HG02981 (cell line): ENCODE measurements at regions not wholly inside any gene's neighbourhood (a gene's known extent, or its start where the extent isn't known, plus 50 kb on each side); places are given as distances from the start of the nearest gene placed in this dataset.
"Not testable (repeated sequence)": the region's sequence is repeated elsewhere in the genome, so short reads cannot be mapped to it uniquely, and the experiment has no call there.

ENCODE experiments used
- ATAC-seq: cut with Tn5 transposase; IDR thresholded peaks from one replicate; pipeline ENCODE4 v1.9.1; 2021; ENCODE audit warnings: mild to moderate bottlenecking, moderate library complexity; ENCODE audit not compliant: unreplicated experiment

DNA sequence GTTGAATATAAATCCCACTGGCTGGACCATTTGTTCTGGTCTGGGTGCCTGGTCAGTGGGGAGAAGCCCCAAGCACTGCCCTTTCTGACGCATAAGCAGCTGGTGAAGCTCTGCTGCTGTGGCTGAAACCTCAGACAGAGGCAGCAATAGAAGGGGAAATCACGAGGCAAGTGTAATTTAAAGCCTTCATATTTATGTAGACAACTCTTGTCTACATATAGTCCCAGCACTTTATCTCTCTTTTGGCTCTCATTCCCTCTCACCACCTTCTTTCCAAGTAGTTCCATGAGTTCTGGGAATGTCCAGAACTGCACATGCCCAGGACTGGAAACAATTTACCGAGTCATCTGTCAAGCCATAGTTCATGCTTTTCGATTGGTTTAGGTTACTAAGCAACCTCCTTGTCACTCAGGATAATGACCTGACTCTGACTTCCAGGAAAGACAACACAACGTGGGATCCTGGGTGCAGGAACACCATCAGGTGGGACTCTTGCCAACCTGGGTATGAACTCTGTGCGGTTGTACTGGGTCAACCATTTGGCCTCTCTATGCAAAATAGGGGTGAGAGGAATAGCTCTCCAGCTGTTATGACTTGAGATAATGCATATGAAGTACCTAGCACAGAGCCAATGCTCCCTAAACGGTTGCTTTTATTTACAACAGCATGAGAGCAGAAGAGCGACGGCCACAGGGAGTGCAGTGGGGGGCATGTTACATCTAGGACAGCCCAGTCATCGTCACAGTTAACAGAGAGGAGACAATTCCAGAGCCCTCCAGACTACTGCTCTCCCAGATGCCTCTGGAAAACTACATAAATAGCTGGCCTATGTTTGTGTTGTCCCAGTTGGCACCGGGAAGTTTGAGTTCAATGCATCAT lies 321.9 kb downstream of the FOXO1 start:
- ATAC-seq, result no peak

DNA sequence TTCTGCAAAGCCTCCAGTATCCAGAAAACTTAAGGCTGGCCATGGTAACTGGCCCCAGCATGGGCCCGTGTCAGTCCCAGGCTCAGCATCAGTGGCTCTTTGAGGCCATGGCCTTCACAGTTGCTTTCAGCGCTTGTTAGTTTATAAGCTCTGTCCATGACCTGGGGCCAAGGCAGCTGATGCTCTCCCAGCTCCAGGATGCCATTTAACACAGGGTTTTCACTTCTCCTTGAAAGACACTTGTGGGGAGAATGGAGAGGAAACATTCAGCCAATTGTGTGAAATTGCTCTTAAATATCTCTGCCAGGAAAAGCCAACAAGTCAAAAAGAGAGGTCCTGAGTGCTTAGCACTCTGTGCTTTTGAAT lies 321.3 kb downstream of the FOXO1 start:
- no peak for ATAC-seq

DNA sequence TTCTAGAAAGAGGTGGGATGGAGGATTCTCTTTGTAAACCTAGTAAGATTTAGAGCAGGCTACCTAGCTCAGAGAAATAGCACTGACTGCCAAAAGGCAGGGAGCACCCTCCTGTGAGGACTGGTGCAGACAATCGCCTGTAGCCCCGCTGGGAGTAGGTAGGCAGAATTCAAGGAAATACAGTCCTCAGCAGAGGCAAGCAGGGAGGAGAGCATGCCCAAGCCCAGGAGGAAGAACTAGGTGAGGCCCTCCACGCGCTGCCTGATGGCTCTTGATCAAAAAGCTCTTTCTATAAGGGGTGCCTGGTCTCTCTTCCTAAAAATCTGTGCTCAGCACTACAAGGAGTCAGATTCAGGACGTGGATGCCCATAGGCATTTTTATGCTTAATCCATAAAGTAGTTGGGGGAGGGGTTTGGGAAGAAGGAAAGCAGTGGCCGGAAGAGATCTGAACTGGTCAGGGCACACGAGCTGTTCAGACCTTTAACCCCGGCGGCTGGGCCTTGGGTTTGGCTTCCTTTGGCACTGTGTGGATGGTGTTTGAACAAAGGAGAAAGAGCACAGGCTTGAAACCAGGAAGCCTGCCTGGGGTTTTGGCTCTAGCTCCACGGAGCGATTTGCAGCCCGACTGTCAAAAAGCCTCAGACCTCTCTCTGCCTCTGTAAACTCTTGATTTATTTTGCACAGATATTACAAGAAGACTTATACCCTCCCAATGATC lies 320.6 kb downstream of the FOXO1 start:
- no peak for ATAC-seq

DNA sequence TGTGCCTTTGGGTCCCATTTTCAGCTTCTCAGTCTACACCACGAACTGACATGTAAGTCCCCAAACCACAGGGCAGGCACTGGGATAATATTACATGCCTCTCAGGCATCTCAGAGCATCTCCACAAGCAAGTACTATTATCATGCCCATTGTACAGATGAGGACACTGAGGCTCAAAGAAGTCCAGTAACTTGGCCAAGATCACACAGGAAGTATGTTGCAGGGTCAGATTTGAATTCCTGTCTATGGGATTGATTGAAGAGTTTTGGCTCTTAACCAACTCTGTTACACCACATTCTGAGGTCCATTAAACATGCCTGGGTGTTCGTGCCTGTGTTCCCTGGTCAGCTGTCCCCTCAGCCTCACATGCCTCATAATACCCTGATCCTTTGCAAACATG lies 319.8 kb downstream of the FOXO1 start:
- ATAC-seq, result no peak

DNA sequence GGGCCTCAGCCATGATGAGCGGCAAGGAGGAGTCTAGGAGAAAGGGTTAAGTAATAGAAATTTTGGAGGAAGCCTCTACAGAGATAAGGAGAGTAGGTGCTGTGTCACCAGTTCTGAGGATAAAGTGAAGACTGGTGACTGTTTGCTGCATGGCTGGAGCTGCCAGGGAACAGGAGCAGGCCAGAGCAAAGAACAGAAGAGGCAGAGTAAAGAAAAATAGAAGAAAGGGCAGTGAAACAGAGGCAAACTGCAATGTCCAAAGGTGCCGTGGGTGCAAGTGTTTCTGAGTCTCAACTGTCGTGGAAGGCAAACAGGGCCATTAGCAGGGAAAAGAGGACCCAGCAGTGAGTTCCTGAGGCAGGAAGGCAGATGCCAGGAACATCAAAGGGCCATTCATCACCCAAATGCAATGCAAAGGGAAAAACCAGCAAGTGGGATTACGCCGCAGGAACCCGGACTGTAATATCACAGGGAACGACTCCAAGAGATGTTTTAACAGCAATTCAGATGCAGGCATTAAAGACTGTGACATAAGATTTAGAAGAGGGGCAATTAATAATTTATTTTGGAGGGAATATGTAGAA lies 318.3 kb downstream of the FOXO1 start:
- no peak for ATAC-seq

DNA sequence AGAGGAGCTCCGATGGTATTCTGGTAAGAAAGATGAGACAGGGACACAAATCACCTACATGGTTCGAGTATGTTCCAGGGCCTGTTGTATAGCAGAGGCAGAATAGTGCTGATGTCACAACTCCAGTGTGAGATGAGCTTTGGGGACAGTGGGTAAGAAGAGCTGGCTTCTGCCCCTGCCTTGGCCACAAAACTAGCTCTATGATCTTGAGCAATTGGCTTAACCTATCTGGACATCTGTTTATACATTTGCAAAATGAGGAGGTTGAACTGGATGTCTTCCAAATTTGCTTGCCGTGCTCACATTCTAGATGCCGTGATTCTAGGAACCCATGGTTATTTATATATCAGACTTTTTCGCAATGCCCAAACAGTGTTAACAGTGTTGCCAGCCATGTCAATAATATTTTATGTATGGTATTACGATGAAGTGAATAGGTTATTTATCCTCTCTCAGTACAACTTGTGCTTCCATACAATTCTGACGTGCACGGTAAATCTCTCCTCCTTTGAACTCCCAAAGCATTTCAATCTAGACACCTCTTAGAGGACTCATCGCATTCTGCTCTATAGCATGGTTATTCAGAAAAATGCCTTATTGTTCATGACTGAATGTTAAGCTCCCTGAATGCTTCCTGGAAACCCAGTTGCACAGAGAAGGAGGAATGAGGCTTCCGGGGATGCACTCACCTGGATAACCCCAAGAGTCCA lies 316.0 kb downstream of the FOXO1 start:
- ATAC-seq, result no peak

DNA sequence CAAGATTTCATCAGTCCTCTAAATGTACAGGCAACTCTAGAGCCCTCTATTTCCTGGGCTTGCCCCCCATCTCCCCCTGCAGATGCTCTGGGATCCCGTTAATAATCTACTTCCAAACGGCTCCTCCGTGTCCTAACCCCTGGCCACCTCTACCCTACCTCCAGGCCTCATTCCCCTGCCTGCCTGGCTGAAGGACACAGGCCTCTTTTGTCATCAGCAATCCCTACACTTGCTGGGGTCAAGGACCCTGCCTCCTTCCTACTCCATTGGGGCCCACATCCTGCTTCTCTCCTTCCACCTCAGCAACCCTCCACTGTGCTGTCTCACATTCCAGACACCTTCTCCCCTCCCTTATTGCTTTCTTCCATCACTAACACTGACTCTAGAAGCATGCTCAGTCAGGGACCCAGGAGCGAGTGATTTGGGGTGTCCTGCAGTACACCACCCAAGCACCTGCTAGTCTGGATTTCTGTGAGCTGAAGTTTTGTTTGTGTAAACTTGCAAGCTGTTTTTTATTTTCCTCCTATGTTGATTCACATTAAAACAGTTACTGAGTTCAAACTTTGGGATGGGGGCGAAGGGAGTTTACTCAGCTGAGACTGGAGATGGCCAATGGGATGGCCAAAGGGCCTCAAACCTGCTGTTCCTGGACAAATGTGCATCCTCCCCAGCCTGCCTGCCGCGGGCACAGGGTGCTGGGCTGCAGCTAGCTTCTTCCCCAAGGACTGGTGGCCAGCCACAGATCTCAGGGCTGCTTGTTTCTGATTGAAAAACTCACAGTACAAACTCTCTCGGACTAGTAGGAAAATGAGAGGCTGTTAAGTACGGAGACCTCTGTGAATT lies 314.7 kb downstream of the FOXO1 start:
- ATAC-seq, result no peak

DNA sequence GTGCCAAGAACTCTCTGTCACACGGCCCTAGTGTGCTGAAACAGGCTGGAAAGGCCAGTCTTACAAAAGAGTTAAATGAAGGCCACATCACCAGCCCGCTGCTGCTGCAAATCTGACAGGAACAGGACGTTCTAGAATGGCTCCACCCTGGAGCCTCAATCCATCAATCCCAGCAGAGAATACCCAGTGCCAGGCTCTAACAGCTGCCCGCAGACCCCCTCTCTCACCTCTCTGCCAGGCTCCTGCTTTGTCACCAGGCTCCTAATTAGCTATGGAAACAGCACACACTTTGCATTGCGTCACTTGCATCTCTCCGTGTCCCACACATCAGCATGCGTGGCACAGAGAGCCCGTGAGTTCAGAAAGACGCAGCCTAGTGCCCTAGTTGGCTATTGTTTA lies 314.1 kb downstream of the FOXO1 start:
- no peak for ATAC-seq

DNA sequence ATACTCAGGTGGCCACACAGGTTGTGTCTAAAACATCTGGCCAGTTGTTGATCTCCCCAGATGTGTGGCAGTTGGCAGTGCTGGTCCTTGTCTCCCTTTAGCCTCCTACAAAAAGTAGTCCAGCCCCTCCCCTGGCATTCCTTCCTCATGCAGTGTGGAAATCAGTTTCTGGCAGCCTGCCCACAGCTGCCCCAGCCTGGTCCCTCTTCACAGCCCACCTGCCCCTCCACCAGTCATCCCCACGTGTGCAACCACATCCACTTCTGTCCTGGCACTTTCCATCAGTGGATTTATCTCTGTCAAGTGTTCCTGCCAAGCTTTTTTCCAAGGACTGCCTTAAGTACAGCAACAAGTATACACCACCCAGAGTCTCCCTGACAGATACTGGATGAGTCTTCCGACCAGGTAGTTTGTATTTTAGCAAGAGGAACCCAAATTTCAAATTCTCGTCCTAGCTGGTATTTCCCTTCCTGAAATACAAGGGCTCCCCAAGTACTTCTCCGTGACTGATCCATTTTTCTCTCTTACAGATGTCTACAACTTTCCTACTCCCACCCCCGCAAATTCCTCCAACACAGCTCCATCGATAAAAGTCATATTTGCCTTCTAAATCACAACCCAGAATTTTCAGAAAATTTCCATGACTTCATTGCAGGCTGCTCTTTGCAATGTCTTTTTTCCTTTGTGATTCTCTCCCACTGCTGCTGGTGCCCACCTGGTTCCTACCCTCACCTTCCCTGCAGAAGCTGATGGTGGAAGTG lies 313.5 kb downstream of the FOXO1 start:
- no peak for ATAC-seq

DNA sequence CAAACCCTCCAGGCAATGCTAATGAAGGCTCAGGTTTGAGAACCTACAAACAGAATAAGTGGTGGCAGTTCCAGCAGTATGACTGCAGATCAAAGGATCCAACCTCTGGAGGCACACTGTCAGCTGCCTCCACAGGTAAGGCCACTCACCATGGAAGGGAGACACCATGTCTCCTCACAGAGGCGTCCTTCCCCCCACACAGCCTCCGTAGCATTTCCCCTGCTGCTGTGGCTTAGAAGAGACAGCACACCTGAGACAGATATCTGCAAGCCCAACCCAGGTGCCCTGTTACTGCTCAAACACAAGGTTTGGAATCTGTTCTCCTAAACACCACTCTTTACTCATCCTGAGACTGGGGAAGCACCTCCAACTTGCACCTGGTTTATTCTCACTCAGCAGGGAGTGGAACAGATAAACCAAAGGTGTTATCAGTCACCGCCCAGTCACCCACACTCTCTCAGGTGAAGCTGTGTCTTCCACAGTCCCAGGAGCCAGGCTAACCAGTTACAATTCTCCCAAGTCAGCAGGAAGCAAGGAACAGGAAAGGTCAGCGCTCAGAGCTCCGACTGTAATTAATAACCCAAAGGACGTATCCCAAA lies 311.2 kb downstream of the FOXO1 start:
- no peak for ATAC-seq

DNA sequence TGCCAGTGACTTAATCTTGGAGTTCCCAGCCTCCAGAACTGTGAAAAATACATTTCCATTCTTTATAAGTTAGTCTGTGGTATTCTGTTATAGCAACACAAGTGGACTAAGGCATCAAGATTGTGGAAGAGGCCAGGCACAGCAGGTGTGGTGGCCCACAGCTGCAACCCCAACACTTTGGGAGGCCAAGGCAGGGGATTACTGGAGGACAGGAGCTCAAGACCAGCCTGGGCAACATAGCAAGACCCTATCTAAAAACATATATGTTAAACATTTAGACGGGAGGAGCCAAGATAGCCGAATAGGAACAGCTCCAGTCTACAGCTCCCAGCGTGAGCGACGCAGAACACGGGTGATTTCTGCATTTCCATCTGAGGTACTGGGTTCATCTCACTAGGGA lies 310.4 kb downstream of the FOXO1 start:
- no peak for ATAC-seq

DNA sequence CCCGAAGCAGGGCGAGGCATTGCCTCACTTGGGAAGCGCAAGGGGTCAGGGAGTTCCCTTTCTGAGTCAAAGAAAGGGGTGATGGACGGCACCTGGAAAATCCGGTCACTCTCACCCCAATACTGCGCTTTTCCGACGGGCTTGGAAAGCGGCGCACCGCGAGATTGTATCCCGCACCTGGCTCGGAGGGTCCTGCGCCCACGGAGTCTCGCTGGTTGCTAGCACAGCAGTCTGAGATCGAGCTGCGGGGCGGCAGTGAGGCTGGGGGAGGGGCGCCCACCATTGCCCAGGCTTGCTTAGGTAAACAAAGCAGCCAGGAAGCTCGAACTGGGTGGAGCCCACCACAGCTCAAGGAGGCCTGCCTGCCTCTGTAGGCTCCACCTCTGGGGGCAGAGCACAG lies 310.0 kb downstream of the FOXO1 start:
- ATAC-seq, result not testable (repeated sequence)

DNA sequence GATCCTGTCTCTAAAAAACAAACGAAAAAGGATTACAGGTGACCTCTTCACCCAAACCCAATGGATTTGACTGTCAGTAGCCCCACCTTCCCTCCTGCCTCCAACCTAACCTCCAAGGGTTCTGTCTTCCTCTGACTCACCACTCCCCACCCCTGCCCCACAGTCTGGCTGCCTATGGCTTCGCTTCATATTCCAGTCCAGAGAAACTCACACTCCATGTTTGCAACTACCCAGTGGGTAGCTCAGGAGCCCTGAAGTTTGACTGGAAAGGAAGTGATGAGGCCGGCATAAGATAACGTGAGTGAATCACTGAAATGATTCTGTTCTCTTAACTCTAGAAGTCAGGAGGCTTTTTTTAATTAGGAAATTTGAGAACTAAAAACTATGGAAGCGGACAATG lies 303.9 kb downstream of the FOXO1 start:
- ATAC-seq, result no peak

DNA sequence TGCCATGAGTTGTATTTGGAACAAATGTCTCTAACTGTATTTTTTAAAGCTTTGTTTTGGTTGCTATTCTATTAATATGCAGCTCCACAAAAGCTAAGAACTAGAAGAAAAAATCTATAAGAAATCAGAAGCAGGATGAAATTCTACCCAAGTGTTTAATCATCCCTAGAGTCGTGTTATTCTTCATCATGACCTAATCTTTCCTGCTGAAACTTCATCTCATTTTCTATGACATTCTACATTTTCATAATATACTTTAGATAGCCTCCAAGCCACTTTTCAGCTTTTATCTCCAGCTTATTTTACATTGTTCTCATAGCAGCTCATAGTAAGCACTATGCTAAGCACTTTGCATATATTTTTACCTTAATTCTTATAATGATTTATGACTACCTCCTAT lies 302.8 kb downstream of the FOXO1 start:
- ATAC-seq, result no peak

DNA sequence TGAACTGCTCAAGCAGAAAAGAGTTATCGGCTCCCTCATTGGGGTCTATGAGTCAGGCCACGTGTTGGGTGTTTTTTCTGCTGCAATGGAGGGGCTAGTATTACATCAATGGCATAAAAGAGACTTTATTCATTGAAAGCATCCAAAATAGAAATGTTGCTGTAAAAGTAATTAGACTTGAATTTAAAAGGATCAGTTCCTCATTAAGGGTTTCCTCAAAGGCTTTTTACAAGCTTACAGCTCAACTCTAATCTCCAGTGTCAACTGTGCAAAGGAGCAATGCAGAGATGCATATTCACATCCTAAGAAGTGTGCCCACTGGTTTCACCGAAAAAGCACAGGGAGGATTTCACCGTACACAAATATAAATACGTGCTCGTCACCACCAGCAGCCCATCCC lies 300.3 kb downstream of the FOXO1 start:
- no peak for ATAC-seq

DNA sequence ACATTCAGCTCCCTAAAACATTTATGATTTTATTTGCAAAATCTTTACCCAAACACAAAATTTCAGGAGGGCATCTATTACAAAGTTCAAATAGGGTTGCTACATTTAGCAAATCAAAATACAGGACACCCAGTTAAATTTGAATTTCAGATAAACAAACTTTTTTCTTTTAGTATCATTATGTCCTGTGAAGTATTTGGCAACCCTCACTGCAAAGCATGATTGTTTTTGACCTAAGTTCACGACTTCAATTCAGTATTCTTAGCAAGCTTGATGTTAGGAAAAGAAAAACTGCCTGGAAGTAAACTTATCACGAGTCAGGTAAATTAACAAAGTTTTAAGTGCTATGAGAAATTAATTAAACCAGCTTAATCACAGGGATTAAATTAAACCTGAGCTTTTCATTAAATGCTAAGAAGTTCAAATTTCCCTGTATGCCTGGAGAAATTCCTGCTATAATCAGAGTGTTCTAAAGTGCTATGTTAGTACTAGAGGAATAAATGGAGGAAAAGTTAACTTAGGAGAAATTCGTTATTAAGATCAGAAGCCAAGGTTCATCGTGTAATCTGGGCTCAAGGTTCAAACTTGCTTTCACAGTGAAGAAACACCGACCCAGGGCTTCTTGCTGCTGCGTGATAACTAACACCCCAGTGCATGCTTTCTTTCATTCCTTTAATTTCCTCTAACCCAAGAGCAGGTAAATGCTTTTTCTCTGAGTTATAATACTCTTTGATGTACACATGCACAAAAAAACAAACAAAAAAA lies 298.1 kb downstream of the FOXO1 start:
- ATAC-seq, result no peak

DNA sequence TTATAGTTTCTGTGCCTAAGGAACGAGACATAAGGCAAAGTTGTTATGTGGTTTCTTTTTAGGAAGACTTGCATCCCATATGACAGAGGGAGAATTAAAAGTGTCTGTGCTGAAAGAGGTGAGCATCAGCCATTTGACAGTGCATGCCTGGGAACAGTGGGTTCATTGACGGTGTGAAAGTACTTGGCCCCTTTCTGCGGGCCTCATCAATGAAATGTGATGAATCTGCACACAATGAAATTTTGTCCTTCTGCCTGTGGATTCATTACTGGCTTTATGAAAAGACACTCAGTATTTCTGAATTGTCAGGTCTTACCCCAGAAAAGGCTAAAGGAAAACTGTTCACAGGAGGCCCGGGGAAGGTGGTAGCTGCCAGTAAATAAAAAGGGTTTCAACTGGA lies 295.8 kb downstream of the FOXO1 start:
- no peak for ATAC-seq

DNA sequence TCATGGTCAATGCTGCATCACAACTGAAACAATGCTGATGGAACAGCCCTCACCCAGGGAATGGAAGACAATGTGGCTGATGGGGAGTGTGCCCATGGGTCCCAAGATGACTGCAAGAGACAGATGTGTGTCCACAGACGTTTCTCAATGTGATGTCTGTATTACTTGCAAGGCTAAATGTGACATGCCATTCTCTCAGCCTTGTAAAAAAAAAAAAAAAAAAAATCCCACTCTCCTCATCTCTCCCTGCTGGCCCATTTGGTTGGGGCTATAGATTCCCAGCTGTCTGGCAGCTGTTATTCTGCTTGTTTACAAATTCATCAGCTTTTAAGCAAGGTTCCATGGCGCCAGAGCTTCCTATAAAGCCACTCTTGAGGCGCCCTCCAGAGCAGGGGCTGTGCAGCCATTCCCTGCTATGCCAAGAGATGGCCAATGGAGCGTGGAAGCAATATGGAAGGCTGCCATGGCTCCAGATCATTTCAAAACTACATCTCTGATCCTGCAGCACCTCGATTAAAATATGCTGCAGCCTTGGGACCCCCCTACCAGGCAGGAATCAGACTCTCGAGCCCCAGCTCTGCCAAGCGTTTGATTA lies 294.8 kb downstream of the FOXO1 start:
- no peak for ATAC-seq
